NT2/D1 (cell line): ENCODE measurements at regions not wholly inside any gene's neighbourhood (a gene's known extent, or its start where the extent isn't known, plus 50 kb on each side); places are given as distances from the start of the nearest gene placed in this dataset.

Experiments
- YY1 ChIP-seq: IDR thresholded peaks from 2 replicates; pipeline ENCODE4 v1.6.1; 2011; ENCODE audit not compliant: insufficient read length, insufficient read depth
- ZNF274 ChIP-seq: IDR thresholded peaks from 2 replicates; pipeline ENCODE4 v1.6.1; 2011; ENCODE audit warnings: mild to moderate bottlenecking, low read depth, low read length

DNA sequence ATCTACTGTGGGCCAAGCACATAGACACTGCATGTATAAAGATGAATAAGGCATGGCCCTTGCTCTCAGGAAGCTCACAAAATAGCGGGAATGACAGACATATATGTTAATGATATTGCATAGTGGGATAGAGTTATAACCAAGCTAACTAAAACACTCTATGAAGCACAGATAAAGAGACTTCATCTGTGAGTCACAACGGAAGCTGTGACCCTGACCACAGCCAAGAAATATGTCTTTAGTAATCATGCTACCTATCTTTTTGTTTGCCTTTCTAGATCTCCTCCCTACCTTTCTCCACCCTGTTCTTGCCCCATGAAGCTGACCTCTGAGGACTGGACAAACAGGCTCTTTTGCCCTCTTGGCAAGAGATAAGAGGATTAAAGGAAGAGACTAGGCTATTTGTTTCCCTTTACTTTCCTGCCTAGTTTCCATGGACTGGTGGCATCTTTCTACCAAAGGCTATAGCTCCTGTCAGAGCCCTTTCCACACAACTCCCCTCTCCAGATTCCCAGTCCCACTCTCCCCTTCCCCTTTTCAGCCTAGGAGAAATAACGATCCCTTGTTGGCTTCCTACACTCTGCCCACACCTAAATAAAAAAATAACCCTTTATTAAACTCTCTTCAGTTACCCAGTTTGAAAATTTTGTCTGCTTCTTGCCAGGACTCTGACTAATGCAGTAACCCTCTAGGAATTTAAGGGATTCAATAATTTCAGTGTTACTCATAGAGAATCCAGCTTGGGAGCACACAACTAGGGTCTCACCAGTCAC, 504.9 kb upstream of the MARCKS start:
- no peak for TF ChIP-seq YY1
- no peak for TF ChIP-seq ZNF274
